IPS-15b (cell line): ENCODE measurements at regions not wholly inside any gene's neighbourhood (a gene's known extent, or its start where the extent isn't known, plus 50 kb on each side); places are given as distances from the start of the nearest gene placed in this dataset.
"Not testable (repeated sequence)": the region's sequence is repeated elsewhere in the genome, so short reads cannot be mapped to it uniquely, and the experiment has no call there.

Experiments used
- H3K27me3 ChIP-seq: one replicate; pipeline ENCODE4 v1.6.1; 2013; ENCODE audit warnings: low read length; ENCODE audit not compliant: control insufficient read depth, insufficient read depth
- H3K36me3 ChIP-seq: one replicate; pipeline ENCODE4 v1.6.1; 2013; ENCODE audit warnings: low read length; ENCODE audit not compliant: control insufficient read depth, insufficient read depth
- H3K4me1 ChIP-seq: one replicate; pipeline ENCODE4 v1.6.1; 2013; ENCODE audit warnings: mild to moderate bottlenecking, low read length; ENCODE audit not compliant: control insufficient read depth, insufficient read depth
- H3K4me3 ChIP-seq: one replicate; pipeline ENCODE4 v1.5.1; 2013; ENCODE audit warnings: low read depth, low read length
- H3K9ac ChIP-seq: one replicate; pipeline ENCODE4 v1.6.1; 2013; ENCODE audit warnings: low read depth, mild to moderate bottlenecking, low read length
- H3K9me3 ChIP-seq: one replicate; pipeline ENCODE4 v1.6.1; 2013; ENCODE audit warnings: mild to moderate bottlenecking, low read length; ENCODE audit not compliant: control insufficient read depth, insufficient read depth

DNA sequence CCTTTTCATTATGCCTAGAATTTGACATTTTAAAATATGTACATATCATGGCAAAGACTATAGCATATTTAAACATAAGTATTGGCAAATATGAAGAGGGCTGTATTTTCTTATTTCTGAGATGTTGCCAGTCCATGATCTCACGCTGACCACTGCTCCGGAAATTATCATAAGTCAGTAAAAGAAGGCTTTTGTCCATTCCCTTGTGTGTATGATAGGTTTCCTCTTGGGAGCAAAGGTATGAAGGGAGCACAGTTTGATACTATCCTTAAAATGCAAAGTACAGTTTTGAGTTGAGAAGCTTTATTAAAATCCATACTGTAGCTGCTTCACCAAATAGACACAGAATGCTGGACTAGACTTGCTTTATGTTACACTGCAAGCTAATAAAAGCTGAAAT, 52.6 kb upstream of the AGA start:
- peaks cover 2% of the 10 kb centered on the region for H3K4me1 ChIP-seq
- no peaks in the 10 kb centered on the region for H3K27me3 ChIP-seq
- H3K4me3 ChIP-seq: no peak overlapping the region
- no peak overlapping the region for H3K9ac ChIP-seq
- no peaks in the 10 kb centered on the region for H3K9me3 ChIP-seq
- peaks cover 2% of the 10 kb centered on the region for H3K36me3 ChIP-seq

DNA sequence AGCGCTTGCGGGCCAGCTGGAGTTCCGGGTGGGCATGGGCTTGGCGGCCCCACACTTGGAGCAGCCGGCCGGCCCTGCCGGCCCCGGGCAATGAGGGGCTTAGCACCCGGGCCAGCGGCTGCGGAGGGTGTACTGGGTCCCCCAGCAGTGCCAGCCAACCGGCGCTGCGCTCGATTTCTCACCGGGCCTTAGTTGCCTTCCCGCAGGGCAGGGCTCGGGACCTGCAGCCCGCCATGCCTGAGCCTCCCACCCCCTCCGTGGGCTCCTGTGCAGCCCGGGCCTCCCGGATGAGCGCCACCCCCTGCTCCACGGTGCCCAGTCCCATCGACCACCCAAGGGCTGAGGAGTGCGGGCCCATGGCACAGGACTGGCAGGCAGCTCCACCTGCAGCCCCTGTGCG, 53.4 kb upstream of the AGA start:
- not testable (repeated sequence) for H3K9ac ChIP-seq, H3K27me3 ChIP-seq, H3K4me3 ChIP-seq, H3K4me1 ChIP-seq, H3K36me3 ChIP-seq, H3K9me3 ChIP-seq

DNA sequence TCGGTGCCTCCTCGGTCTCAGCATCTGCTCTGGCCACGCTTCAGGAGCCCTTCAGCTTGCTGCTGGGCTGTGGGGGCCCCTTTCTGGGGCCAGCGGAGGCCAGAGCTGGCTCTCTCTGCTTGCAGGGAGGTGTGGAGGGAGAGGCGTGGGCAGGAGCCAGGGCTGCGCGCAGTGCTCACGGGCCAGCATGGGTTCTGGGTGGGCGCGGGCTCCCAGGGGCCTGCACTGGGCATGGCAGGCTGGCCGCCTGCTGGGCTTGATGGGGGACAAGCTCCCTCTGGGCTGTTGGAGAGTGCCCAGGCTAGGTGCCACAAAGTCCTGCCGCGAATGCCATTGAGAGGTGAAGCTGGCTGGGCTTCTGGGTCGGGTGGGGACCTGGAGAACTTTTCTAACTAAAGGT, 57.3 kb upstream of the AGA start:
- peaks cover 2% of the 10 kb centered on the region for H3K4me1 ChIP-seq
- peaks cover 2% of the 10 kb centered on the region for H3K36me3 ChIP-seq
- H3K9me3 ChIP-seq: no peaks in the 10 kb centered on the region
- H3K27me3 ChIP-seq: no peaks in the 10 kb centered on the region
- H3K9ac ChIP-seq: no peak overlapping the region
- no peak overlapping the region for H3K4me3 ChIP-seq

DNA sequence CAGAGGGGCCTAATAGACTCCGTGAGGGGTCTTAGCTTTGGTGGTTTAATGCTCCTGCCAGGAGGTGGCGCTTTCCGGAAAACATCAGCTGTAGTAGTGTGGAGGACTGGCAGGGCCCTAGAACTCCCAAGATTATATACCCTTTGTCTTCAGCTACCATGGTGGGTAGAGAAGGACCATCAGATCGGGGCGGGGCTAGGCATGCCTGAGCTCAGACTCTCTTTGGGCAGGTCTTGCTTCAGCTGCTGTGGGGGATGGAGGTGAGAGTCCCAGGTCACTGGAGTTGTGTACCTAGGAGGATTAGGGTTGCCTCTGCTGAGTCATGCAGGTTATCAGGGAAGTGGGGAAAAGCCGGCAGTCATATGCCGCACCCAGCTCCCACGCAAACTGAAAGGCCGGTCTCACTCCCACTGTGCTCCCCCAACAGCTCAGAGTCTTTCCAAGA, 63.0 kb upstream of the AGA start:
- Histone ChIP-seq H3K4me3 (no peak overlapping the region), H3K9me3 (no peaks in the 10 kb centered on the region), H3K9ac (no peak overlapping the region), H3K27me3 (no peaks in the 10 kb centered on the region), H3K36me3 (no peaks in the 10 kb centered on the region), H3K4me1 (peaks cover 9% of the 10 kb centered on the region)

DNA sequence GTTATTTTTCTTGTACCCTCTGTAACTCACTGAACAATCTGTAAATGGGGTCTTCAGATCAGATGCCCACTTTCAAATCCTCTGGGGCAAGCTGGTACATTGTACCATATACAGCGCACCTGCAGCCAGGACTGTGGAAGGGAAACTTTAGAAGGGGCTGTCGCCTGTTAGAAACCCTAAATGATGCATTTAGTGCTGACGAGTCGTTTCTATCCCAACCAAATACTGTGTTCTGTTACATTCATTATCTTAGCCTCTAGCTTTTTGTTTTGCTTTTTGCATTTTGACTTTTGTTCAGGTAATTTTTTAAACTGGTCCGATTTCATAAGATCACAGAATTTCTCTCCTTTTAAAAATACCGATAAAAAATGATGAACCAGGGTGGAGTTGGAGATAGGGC, 66.4 kb upstream of the AGA start:
- no peaks in the 10 kb centered on the region for H3K36me3 ChIP-seq
- H3K27me3 ChIP-seq: no peaks in the 10 kb centered on the region
- no peak overlapping the region for H3K9ac ChIP-seq
- H3K4me3 ChIP-seq: no peak overlapping the region
- peaks cover 9% of the 10 kb centered on the region for H3K4me1 ChIP-seq
- H3K9me3 ChIP-seq: no peaks in the 10 kb centered on the region

DNA sequence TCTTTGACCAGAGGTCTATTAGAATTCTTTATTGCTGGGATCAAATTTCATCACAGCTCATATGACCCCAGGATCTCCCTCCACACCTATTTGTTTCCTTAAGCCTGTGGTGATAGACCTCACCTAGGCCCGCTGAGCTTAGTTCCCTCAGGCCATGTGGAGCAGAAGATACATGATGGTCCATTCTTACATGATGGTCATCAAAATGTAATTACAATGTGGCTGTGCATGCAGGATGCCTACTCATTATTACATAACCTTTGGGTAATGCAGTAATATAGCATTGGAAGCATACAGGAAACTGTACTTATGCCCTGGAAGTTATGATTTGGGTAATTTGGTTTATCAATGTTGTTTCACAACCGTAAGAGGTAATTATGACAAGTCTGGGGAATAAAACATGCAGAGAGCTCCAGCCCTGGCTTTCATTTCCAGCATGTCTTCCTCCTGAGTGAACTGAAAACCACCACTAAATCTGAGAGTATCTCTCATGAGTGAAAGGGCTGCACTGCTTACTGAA, 67.0 kb upstream of the AGA start:
- Histone ChIP-seq H3K27me3 (no peaks in the 10 kb centered on the region), H3K9ac (no peak overlapping the region), H3K4me1 (peaks cover 9% of the 10 kb centered on the region), H3K4me3 (no peak overlapping the region), H3K9me3 (no peaks in the 10 kb centered on the region), H3K36me3 (no peaks in the 10 kb centered on the region)

DNA sequence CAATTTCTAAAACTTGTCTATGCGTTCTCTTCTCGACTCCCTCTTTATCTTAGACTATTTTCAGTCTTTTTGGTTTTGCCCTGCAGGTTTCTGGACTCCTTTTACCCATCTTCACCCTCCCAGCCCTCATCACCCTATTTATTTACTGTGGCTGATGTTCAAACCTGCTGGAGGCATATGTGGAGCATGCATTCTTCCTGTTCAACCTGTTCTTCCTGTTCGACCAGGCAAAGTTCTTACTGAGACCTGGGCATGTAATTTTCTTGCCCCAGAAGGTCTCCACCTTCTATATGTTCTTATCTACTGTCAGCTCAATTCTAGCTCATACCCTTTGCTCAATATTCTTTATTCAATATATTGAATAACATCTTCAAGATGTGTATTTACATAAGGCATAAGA, 69.4 kb upstream of the AGA start:
- no peak overlapping the region for H3K9ac ChIP-seq
- no peaks in the 10 kb centered on the region for H3K4me1 ChIP-seq
- no peaks in the 10 kb centered on the region for H3K36me3 ChIP-seq
- H3K9me3 ChIP-seq: no peaks in the 10 kb centered on the region
- no peak overlapping the region for H3K4me3 ChIP-seq
- no peaks in the 10 kb centered on the region for H3K27me3 ChIP-seq

DNA sequence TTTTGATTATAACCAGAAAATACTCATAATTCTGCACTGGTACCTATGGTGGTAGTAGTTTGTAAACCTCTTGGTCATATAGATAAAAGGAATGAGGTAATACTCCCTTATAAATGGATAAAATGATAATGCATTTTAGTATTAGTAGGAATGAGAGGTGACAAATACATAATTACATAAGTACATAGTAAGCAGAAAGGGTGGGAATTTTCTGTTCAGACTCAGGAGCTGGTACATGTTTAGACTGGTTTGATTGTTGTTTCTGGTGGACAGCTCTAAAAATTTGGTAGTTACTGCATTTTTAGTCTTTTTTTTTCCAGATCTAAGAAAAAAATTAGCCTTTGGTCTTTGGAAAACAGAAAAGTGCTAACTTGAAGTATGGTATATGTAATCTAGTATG, 70.4 kb upstream of the AGA start:
- no peak overlapping the region for H3K4me3 ChIP-seq
- H3K27me3 ChIP-seq: no peaks in the 10 kb centered on the region
- no peaks in the 10 kb centered on the region for H3K9me3 ChIP-seq
- no peaks in the 10 kb centered on the region for H3K36me3 ChIP-seq
- H3K9ac ChIP-seq: no peak overlapping the region
- H3K4me1 ChIP-seq: no peaks in the 10 kb centered on the region

DNA sequence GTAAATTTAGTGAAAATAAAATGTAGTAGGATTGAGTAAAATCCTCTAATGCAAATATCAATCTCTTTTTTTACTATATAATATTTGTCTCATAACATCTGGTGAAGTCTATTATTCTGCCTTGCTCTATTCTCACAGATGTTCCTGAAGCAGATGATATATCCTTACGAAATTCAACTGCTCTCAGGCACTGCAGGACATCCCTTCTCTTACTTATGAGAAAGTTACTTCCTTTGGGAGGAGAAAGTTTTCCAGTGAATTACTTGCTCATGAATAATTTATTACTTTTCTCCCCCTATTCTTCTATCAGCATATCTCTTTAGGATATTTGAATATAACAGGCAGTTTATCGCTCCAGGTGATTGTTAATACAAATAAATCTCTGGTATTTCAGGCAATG, 75.6 kb upstream of the AGA start:
- no peak overlapping the region for H3K4me3 ChIP-seq
- no peaks in the 10 kb centered on the region for H3K27me3 ChIP-seq

DNA sequence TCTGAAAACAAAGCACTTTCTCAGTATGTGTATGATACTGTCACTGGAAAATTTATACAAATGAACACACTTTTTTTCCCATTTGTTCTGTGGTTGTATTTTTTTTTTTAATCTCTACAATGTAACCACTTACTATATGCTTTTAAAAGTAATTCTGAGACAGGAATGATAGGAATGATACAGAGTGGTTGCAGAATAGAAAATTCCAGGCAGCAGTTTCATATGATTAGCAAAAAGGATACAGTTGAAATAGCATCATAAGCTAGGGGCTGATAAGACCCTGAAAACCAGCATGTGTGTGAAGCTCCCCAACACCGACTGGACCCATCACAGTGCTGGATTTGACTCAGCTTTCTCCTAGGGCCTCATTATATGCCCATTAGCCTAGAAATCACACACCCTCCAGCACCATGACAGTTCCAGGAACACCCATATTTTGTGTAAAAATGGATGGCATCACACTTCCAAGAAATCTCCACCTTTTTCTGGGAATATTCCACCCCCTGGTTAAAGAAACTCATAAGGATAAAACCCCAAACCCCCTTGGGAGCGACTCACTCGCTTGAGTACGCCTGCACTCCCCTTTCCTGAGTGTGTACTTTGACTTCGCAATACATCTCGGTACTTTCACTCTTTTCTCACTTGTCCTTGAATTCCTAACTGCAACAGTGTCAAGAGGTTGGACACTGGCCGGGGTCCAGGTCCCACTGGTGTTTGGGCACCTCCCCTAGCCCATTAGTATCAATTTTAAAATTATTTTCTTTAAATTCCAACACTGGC, 77.4 kb upstream of the AGA start:
- H3K36me3 ChIP-seq: no peaks in the 10 kb centered on the region
- no peak overlapping the region for H3K9ac ChIP-seq
- no peak overlapping the region for H3K4me3 ChIP-seq
- no peaks in the 10 kb centered on the region for H3K27me3 ChIP-seq
- no peaks in the 10 kb centered on the region for H3K9me3 ChIP-seq
- H3K4me1 ChIP-seq: no peaks in the 10 kb centered on the region

More for the DNA sequence above, 75.6 kb upstream of the AGA start:
- Histone ChIP-seq H3K9ac (no peak overlapping the region), H3K36me3 (no peaks in the 10 kb centered on the region), H3K4me1 (no peaks in the 10 kb centered on the region), H3K9me3 (no peaks in the 10 kb centered on the region)

DNA sequence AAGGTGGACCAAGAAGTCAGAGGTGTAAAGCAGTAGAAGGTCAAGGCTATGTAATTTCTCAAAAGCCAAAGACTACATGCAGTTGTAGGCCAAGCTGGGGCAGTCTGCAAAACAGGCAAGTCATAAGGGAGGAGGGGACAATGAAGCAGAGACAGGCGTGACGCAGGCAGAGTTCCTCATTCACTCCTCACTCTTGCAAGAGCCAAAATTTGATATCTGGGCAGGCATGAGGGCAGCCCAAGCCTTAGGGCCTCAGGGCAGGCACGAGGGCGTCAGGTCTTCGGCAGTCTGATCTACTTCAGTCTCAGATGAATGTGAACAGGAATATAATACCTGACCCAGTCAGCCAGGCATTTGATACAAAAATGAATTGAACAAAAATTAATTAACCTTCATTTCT, 86.4 kb upstream of the AGA start:
- H3K36me3 ChIP-seq: no peaks in the 10 kb centered on the region

DNA sequence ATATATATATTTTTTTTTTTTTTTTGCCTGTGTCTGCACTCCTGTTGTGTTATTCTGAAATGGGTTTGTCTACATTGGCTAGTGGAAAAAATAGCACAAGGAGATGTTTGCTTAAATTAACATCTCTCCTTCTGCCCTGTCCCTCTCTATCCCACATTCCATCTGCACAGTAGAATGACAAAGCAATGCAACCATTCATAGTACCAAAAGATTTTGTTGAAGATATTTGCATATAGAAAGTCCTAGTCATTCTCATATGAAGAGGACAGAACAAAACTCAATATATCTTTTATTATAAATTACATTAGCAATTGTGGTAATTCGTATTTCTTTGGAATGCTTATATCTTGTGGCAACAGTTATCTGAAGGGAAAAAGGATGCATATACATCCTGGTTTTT, 88.3 kb upstream of the AGA start:
- H3K36me3 ChIP-seq: no peaks in the 10 kb centered on the region
- no peak overlapping the region for H3K9ac ChIP-seq
- H3K4me3 ChIP-seq: no peak overlapping the region
- H3K4me1 ChIP-seq: peaks cover 3% of the 10 kb centered on the region
- no peaks in the 10 kb centered on the region for H3K27me3 ChIP-seq
- no peaks in the 10 kb centered on the region for H3K9me3 ChIP-seq

More for the DNA sequence above, 86.4 kb upstream of the AGA start:
- H3K9ac ChIP-seq: no peak overlapping the region
- H3K4me3 ChIP-seq: no peak overlapping the region
- no peaks in the 10 kb centered on the region for H3K27me3 ChIP-seq
- peaks cover 3% of the 10 kb centered on the region for H3K4me1 ChIP-seq
- H3K9me3 ChIP-seq: no peaks in the 10 kb centered on the region
